Activated naive CD4-positive, alpha-beta T cell treated with anti-CD3 and anti-CD28 coated beads for 36 hours (primary cell): ENCODE measurements at regions not wholly inside any gene's neighbourhood (a gene's known extent, or its start where the extent isn't known, plus 50 kb on each side); places are given as distances from the start of the nearest gene placed in this dataset.

Source experiments
- CTCF ChIA-PET: fragments of 350-600 bp; sonication (Branson Sonifier 250); formaldehyde crosslinking; loops from one replicate; lab custom pipeline; 2021; ENCODE audit warnings: antibody characterized with exemption; lab: Charles Lee
- DNase-seq: peaks from one replicate; pipeline ENCODE4 v3.0.0-alpha.2; 2020
- H3K27ac Mint-ChIP-seq: one replicate; pipeline ENCODE4 v1.8.0; 2021; ENCODE audit warnings: mild to moderate bottlenecking, mixed read lengths
- H3K27me3 Mint-ChIP-seq: one replicate; pipeline ENCODE4 v1.8.0; 2021; ENCODE audit warnings: low read depth, mixed read lengths
- H3K36me3 Mint-ChIP-seq: one replicate; pipeline ENCODE4 v1.8.0; 2021; ENCODE audit warnings: low read depth, mixed read lengths
- H3K4me1 Mint-ChIP-seq: one replicate; pipeline ENCODE4 v1.8.0; 2021; ENCODE audit warnings: low read depth, mixed read lengths
- H3K4me3 Mint-ChIP-seq: one replicate; pipeline ENCODE4 v1.8.0; 2021; ENCODE audit warnings: mild to moderate bottlenecking, moderate library complexity, mixed read lengths
- H3K9me3 Mint-ChIP-seq: one replicate; pipeline ENCODE4 v1.8.0; 2021; ENCODE audit warnings: mixed read lengths
- intact Hi-C: fragments of 100-400 bp; cut with micrococcal nuclease; formaldehyde crosslinking; loops from one replicate; pipeline ENCODE4 v1.15.1; 2023

DNA sequence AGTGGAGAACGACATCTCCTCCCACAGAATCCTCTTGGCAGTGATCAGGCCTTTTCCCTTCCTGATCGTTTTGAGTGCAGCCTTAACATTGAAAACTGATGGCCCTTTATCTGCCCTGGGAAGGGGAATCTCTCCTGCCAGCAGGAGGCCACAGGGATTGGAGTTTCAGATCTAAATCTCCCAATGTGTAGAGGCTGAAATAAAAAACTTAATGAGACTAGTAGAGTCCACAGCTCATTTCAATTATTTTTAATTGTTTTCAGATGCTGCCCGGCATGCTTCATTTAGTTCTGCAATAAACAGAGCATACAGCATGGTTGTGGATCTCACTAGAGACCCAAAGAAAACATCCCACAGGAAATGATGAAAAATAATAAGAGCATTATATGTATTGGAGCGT is 662.2 kb upstream of the HS3ST5 start:
- intact Hi-C loops: no loop called here

DNA sequence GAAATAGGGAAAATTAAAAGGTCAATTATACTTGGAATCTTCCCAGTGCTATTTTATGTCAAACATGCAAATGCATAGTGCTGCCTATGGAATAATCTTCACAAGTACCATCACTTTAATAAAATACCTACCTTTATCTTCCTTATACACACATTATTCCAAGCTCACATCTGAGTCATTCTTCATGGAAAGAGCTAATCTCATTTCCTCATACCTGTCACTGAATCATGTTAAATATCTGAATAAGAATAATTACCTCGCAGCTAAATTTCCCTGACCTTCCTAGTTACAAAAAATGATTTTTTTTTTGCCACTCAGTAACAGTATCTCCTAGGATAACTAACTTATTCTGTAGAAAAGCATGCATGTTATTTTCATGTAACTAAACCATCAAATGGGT is 661.4 kb upstream of the HS3ST5 start:
- intact Hi-C loops: no loop called here
- DNase-seq: no peak
- H3K27me3 Mint-ChIP-seq: no peaks in the 10 kb centered on the region
- no peak overlapping the region for H3K27ac Mint-ChIP-seq
- peaks cover 6% of the 10 kb centered on the region for H3K4me1 Mint-ChIP-seq
- H3K9me3 Mint-ChIP-seq: peaks cover 5% of the 10 kb centered on the region
- H3K36me3 Mint-ChIP-seq: no peaks in the 10 kb centered on the region
- H3K4me3 Mint-ChIP-seq: no peak overlapping the region
- CTCF ChIA-PET: no interaction called here

More for the DNA sequence above, 662.2 kb upstream of the HS3ST5 start:
- H3K36me3 Mint-ChIP-seq: no peaks in the 10 kb centered on the region
- H3K27ac Mint-ChIP-seq: no peak overlapping the region
- H3K27me3 Mint-ChIP-seq: no peaks in the 10 kb centered on the region
- H3K9me3 Mint-ChIP-seq: peaks cover 7% of the 10 kb centered on the region
- H3K4me3 Mint-ChIP-seq: no peak overlapping the region
- no peak for DNase-seq
- CTCF ChIA-PET: no interaction called here
- H3K4me1 Mint-ChIP-seq: peaks cover 6% of the 10 kb centered on the region

DNA sequence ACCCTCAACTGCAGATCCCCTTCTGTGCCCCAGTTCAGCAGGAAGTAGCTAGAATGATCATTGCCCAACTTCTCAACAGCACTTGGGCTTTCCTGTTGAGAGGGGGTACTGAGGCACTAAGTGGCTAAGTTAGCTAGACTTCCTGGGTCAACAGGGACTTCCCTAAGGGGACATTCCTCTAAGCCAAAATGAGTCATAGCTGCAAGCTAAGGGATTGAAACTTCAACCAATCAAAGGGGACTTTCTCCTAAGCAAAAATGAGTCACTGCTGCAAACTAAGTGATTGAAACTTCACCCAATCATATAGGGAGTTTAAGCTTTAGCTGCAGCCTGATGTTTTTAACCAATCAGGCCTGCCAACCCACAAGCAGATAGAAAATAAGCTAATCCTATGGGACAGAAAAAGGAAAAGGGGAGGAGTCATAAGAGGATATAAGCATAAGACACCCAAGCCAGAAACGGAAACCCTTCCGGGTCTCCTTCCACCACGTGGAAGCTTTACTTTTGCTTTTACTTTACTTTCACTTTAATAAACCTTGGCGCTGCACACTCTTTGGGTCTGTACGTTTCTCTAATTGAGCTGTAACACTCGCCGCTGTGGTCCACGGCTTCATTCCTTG is 659.0 kb upstream of the HS3ST5 start:
- CTCF ChIA-PET: interaction anchor here (0.6 kb wide), 1 partner anchor 94 kb away, joined by 4 read pairs; no protein-coding TSS in a partner anchor
- H3K4me1 Mint-ChIP-seq: peaks cover 6% of the 10 kb centered on the region
- no peak overlapping the region for H3K27ac Mint-ChIP-seq
- no peak overlapping the region for H3K4me3 Mint-ChIP-seq
- H3K9me3 Mint-ChIP-seq: peaks cover 5% of the 10 kb centered on the region
- H3K36me3 Mint-ChIP-seq: no peaks in the 10 kb centered on the region
- DNase-seq: no peak
- intact Hi-C loops: no loop called here
- no peaks in the 10 kb centered on the region for H3K27me3 Mint-ChIP-seq

DNA sequence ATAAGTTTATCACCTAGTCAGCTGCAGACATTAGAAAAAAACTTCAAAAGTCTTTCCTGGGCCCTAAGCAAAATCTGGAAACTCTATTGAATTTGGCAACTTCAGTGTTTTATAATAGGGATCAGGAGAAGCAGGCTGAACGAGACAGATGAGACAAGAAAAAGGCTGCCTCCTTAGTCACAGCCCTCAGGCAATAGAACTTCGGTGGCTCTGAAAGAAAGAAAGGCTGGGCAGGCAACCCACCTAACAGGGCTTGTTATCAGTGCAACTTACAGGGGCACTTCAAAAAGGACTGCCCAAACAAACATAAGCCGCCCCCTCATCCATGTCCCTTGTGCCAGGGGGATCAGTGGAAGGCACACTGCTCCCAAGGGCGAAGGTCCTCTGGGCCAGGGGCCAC is 657.9 kb upstream of the HS3ST5 start:
- CTCF ChIA-PET: no interaction called here
- Mint-ChIP-seq H3K4me3 (no peak overlapping the region), H3K27ac (no peak overlapping the region), H3K27me3 (no peaks in the 10 kb centered on the region), H3K9me3 (peaks cover 5% of the 10 kb centered on the region), H3K4me1 (peaks cover 6% of the 10 kb centered on the region), H3K36me3 (no peaks in the 10 kb centered on the region)
- intact Hi-C loops: no loop called here
- DNase-seq: no peak

DNA sequence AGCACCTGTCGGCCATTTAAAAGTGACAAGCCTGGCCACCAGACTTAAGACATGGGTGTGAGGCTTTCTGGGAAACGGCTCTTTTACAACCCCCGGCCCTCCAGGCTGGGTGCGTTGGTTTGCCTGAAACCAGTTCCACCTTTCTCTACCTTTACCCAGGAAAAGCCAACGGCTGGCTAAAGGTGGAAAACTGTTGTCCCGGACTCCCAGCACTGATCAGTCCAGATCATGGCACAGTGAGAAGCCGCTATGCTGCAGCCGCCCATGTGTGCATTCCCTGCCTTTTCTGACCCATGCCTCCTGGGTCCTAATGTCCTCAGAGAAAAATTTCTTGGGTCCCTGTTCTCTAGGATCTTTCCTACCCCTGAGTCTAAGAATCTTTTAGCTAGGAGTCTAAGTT is 655.7 kb upstream of the HS3ST5 start:
- no peak for DNase-seq
- Mint-ChIP-seq H3K4me3 (no peak overlapping the region), H3K27ac (no peak overlapping the region), H3K27me3 (no peaks in the 10 kb centered on the region), H3K36me3 (no peaks in the 10 kb centered on the region), H3K9me3 (peaks cover 5% of the 10 kb centered on the region), H3K4me1 (peaks cover 6% of the 10 kb centered on the region)
- CTCF ChIA-PET: no interaction called here
- intact Hi-C loops: no loop called here

DNA sequence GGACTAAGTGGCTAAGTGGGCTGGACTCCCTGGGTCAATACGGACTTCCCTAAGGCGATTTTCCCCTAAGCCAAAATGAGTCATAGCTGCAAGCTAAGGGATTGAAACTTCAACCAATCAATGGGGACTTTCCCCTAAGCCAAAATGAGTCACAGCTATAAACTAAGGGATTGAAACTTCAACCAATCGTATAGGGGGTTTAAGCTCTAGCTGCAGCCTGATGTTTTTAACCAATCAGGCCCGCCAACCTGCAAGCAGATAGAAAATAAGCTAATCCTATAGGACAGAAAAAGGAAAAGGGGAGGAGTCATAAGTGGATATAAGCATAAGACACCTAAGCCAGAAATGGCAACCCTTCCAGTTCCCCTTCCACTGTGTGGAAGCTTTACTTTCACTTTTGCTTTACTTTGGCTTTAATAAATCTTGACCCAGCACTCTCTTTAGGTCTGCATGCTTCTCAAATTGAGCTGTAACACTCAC is 655.0 kb upstream of the HS3ST5 start:
- Mint-ChIP-seq H3K4me3 (no peak overlapping the region), H3K36me3 (no peaks in the 10 kb centered on the region), H3K9me3 (peaks cover 5% of the 10 kb centered on the region), H3K27ac (no peak overlapping the region), H3K27me3 (no peaks in the 10 kb centered on the region), H3K4me1 (peaks cover 6% of the 10 kb centered on the region)
- CTCF ChIA-PET: no interaction called here
- no peak for DNase-seq
- intact Hi-C loops: no loop called here

DNA sequence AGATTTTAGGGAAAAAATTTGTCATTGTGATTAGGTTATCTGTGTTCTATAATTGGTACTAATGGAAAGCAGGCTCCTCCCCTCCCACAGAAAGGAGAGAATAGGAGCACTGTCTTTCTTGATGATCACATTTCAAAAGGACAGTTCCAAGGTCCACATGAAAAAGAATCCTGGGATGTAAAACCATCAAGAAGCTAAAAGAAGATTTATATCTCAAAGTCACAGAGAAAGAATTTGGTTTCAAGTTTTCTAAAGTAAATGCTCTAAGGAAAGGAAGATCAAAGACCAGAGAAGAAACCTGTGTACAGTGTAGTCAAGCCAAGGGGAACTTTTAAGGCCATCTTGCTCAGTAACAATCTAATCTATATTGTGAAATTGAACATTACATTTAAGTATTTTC is 652.7 kb upstream of the HS3ST5 start:
- no peak overlapping the region for H3K27ac Mint-ChIP-seq
- intact Hi-C loops: no loop called here

DNA sequence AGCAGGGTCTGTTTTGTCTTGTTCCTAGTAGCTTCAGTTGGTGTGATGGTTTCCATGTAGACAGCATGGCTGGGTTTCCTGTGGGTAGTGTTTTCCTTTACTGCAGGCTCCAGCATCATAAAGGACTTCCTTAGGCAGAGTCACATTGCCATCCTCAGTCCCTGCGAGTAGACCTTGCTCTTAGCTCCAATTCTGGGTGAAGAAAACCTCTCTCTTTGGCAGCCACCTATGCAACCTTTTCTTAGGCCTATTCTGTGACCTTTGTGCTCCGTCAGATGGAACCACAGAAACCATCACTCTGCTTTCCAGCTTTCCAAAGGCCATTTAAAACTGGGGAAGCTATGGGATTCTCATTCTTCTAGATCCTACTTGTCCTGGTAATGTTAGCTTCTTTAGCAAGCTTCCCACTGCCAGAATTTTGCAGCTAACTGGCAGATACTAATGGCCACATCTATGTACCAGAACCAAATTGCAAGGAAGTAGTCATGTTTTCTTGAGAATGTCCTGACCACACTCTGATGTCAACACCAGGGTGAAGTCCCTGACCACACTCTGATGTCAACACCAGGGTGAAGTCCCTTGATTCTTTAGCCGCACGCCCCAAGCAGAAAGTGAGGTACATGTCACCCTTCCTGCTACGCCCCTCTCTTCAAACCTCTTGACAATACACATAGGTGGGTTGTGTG is 646.6 kb upstream of the HS3ST5 start:
- Mint-ChIP-seq H3K27ac (no peak overlapping the region), H3K27me3 (no peaks in the 10 kb centered on the region), H3K4me1 (no peaks in the 10 kb centered on the region), H3K9me3 (no peaks in the 10 kb centered on the region), H3K36me3 (no peaks in the 10 kb centered on the region), H3K4me3 (no peak overlapping the region)
- no peak for DNase-seq
- CTCF ChIA-PET: no interaction called here
- intact Hi-C loops: no loop called here

More for the DNA sequence above, 652.7 kb upstream of the HS3ST5 start:
- CTCF ChIA-PET: interaction anchor here (0.6 kb wide), 1 partner anchor 140 kb away, joined by 4 read pairs; no protein-coding TSS in a partner anchor
- no peak for DNase-seq
- H3K4me1 Mint-ChIP-seq: no peaks in the 10 kb centered on the region
- H3K36me3 Mint-ChIP-seq: no peaks in the 10 kb centered on the region
- no peaks in the 10 kb centered on the region for H3K27me3 Mint-ChIP-seq
- H3K9me3 Mint-ChIP-seq: no peaks in the 10 kb centered on the region
- no peak overlapping the region for H3K4me3 Mint-ChIP-seq

DNA sequence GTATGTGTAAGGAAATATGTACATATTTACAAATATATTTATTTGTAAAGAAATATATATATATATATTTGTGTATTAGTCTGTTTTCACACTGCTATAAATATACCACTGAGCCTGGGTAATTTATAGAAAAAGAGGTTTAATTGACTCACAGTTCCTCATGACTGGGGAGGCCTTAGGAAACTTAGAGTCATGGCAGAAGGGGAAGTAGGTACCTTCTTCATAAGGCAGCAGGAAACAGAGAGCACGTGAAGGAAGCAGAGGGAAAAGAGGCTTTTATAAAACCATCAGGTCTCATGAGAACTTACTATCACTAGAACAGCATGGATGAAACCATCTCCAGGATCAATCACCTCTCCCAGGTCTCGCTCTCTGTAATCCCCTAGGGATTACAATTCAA is 644.5 kb upstream of the HS3ST5 start:
- intact Hi-C loops: no loop called here
- no peaks in the 10 kb centered on the region for H3K4me1 Mint-ChIP-seq
- no peaks in the 10 kb centered on the region for H3K27me3 Mint-ChIP-seq
- H3K27ac Mint-ChIP-seq: no peak overlapping the region
- H3K9me3 Mint-ChIP-seq: no peaks in the 10 kb centered on the region
- H3K36me3 Mint-ChIP-seq: no peaks in the 10 kb centered on the region
- CTCF ChIA-PET: no interaction called here
- H3K4me3 Mint-ChIP-seq: no peak overlapping the region
- no peak for DNase-seq

DNA sequence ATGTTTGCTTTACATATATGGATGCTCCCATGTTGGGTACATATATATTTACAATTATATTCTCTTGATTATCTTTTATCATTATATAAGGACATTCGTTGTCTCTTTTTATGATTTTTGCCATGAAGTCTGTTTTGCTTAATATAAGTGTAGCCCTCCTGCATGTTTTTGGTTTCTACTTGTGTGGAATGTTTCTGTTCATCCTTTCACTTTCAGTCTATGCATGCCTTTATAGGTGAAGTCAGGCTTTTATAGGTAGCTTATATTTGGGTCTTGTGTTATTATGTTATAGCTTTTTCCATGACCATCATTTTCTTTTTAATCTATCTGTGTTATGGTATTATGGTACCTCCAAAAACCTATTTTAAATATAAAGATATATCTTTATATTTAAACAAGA is 612.5 kb upstream of the HS3ST5 start:
- Mint-ChIP-seq H3K4me1 (no peaks in the 10 kb centered on the region), H3K4me3 (no peak overlapping the region), H3K27ac (no peak overlapping the region), H3K9me3 (peaks cover 5% of the 10 kb centered on the region), H3K27me3 (no peaks in the 10 kb centered on the region), H3K36me3 (no peaks in the 10 kb centered on the region)
- CTCF ChIA-PET: no interaction called here
- DNase-seq: no peak
- intact Hi-C loops: no loop called here

DNA sequence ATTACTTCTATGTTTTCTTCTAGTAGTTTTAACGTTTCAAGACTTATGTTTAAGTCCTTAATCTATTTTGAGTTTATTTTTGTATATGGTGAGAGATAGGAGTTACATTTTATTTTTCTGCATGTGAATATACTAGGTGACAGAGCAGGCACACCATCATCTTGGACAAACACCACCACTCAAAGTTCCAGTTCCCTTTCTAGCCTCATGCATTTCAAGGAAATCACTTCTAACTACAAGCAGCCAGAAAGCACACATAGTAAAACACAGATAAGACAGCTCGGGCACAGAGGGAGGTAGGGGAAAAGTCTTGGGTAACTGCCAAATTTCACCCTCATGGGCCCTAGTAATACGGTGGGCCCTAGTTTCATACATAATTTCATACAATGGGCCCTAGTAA is 609.4 kb upstream of the HS3ST5 start:
- H3K27me3 Mint-ChIP-seq: no peaks in the 10 kb centered on the region
- intact Hi-C loops: no loop called here
- no peaks in the 10 kb centered on the region for H3K36me3 Mint-ChIP-seq
- no peak for DNase-seq
- no peaks in the 10 kb centered on the region for H3K4me1 Mint-ChIP-seq
- no peak overlapping the region for H3K27ac Mint-ChIP-seq
- peaks cover 3% of the 10 kb centered on the region for H3K9me3 Mint-ChIP-seq
- CTCF ChIA-PET: no interaction called here
- no peak overlapping the region for H3K4me3 Mint-ChIP-seq

DNA sequence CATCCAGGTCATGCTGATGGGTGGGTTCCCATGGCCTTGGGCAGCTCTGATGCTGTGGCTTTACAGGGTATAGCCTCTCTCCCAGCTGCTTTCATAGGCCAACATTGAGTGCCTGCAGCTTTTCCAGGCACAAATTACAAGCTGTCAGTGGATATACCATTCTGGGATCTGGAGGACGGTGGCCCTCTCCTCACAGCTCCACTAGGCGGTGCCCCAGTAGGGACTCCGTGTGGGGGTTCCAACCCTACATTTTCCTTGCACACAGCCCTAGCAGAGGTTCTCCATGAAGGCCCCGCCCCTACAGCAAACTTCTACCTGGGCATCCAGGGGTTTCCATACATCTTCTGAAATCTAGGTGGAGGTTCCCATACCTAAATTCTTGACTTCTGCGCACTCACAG is 602.6 kb upstream of the HS3ST5 start:
- no peaks in the 10 kb centered on the region for H3K36me3 Mint-ChIP-seq
- H3K27me3 Mint-ChIP-seq: no peaks in the 10 kb centered on the region
- H3K4me3 Mint-ChIP-seq: no peak overlapping the region
- DNase-seq: no peak
- no peak overlapping the region for H3K27ac Mint-ChIP-seq
- CTCF ChIA-PET: no interaction called here
- H3K9me3 Mint-ChIP-seq: peaks cover 6% of the 10 kb centered on the region
- intact Hi-C loops: no loop called here
- no peaks in the 10 kb centered on the region for H3K4me1 Mint-ChIP-seq

DNA sequence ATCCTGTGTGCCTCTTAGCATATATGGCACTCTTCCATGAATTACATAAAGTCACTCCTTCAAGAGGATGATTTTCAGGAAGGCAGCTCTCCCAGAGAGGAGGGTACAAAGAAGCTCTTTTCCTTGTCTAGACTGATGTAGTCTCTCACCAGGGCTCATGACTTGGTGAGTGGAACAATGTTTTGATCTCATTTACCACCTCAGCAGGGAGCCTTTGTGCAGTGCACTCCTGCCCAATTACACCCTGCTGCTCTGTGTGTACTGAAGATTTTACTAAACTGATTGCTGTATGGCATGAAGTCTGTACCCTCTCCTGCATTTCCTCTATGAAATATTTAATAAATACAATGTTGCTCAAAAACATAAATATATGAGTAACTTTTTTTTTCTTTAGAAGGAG is 598.3 kb upstream of the HS3ST5 start:
- no peaks in the 10 kb centered on the region for H3K36me3 Mint-ChIP-seq
- intact Hi-C loops: no loop called here
- H3K27ac Mint-ChIP-seq: no peak overlapping the region
- H3K4me1 Mint-ChIP-seq: no peaks in the 10 kb centered on the region
- CTCF ChIA-PET: no interaction called here
- no peak overlapping the region for H3K4me3 Mint-ChIP-seq
- no peak for DNase-seq
- H3K27me3 Mint-ChIP-seq: no peaks in the 10 kb centered on the region
- peaks cover under 1% of the 10 kb centered on the region for H3K9me3 Mint-ChIP-seq
